Astrocyte (in vitro differentiated cells and primary cell): ENCODE measurements at regions not wholly inside any gene's neighbourhood (a gene's known extent, or its start where the extent isn't known, plus 50 kb on each side); places are given as distances from the start of the nearest gene placed in this dataset.

Experiments
- DNase-seq: peaks from one replicate; pipeline ENCODE4 v3.0.0-alpha.2; 2010; ENCODE audit warnings: low read depth
- FAIRE-seq: peaks from 2 replicates; lab custom pipeline; 2011; peaks lifted over from hg19 to GRCh38; lab: Jason Lieb, UNC
- H2AFZ ChIP-seq: 2 replicates; pipeline ENCODE4 v1.6.0; 2012; ENCODE audit warnings: low read depth, low read length, inconsistent platforms
- H3K27ac ChIP-seq: 2 replicates; pipeline ENCODE4 v1.5.1; 2011; ENCODE audit warnings: low read depth, low read length, inconsistent platforms
- H3K27me3 ChIP-seq: 2 replicates; pipeline ENCODE4 v1.6.0; 2011; ENCODE audit warnings: low read length, inconsistent platforms; ENCODE audit not compliant: insufficient read depth
- H3K36me3 ChIP-seq: 2 replicates; pipeline ENCODE4 v1.5.1; 2011; ENCODE audit warnings: low read length, inconsistent platforms; ENCODE audit not compliant: insufficient read depth
- H3K4me1 ChIP-seq: 2 replicates; pipeline ENCODE4 v1.5.1; 2011; ENCODE audit warnings: low read length, inconsistent platforms; ENCODE audit not compliant: insufficient read depth
- H3K4me2 ChIP-seq: 2 replicates; pipeline ENCODE4 v1.6.0; 2012; ENCODE audit warnings: low read length, inconsistent platforms
- H3K4me3 ChIP-seq: 2 replicates; pipeline ENCODE4 v1.5.1; 2011; ENCODE audit warnings: low read depth, mild to moderate bottlenecking, low read length, inconsistent platforms; ENCODE audit not compliant: insufficient read depth
- H3K79me2 ChIP-seq: 2 replicates; pipeline ENCODE4 v1.6.0; 2012; ENCODE audit warnings: mild to moderate bottlenecking, low read length, inconsistent platforms; ENCODE audit not compliant: insufficient read depth
- H3K9ac ChIP-seq: 2 replicates; pipeline ENCODE4 v1.6.0; 2012; ENCODE audit warnings: mild to moderate bottlenecking, low read length, inconsistent platforms
- H3K9me3 ChIP-seq: 2 replicates; pipeline ENCODE4 v1.5.1; 2012; ENCODE audit warnings: low read depth, mild to moderate bottlenecking, low read length, inconsistent platforms; ENCODE audit not compliant: insufficient read depth
- H4K20me1 ChIP-seq: 2 replicates; pipeline ENCODE4 v1.6.0; 2012; ENCODE audit warnings: low read length, inconsistent platforms; ENCODE audit not compliant: insufficient read depth
- H3K27ac Mint-ChIP-seq: one replicate; pipeline ENCODE4 v1.8.0; 2021; ENCODE audit warnings: mild to moderate bottlenecking, mixed read lengths; ENCODE audit not compliant: unreplicated experiment
- H3K27me3 Mint-ChIP-seq: one replicate; pipeline ENCODE4 v1.8.0; 2021; ENCODE audit warnings: low read depth, mixed read lengths; ENCODE audit not compliant: unreplicated experiment
- H3K36me3 Mint-ChIP-seq: one replicate; pipeline ENCODE4 v1.8.0; 2021; ENCODE audit warnings: low read depth, mixed read lengths; ENCODE audit not compliant: unreplicated experiment
- H3K4me1 Mint-ChIP-seq: one replicate; pipeline ENCODE4 v1.8.0; 2021; ENCODE audit warnings: low read depth, mixed read lengths; ENCODE audit not compliant: unreplicated experiment
- H3K4me3 Mint-ChIP-seq: one replicate; pipeline ENCODE4 v1.8.0; 2021; ENCODE audit warnings: mild to moderate bottlenecking, moderate library complexity, mixed read lengths; ENCODE audit not compliant: unreplicated experiment
- H3K9me3 Mint-ChIP-seq: one replicate; pipeline ENCODE4 v1.8.0; 2021; ENCODE audit warnings: mild to moderate bottlenecking, mixed read lengths; ENCODE audit not compliant: unreplicated experiment
- CTCF ChIP-seq: IDR thresholded peaks from 2 replicates; pipeline ENCODE4 v1.5.1; 2011; ENCODE audit warnings: low read depth, mild to moderate bottlenecking, inconsistent platforms, low read length, moderate library complexity; ENCODE audit not compliant: insufficient read depth
- EZH2 ChIP-seq: IDR thresholded peaks from 2 replicates; pipeline ENCODE4 v1.6.1; 2012; ENCODE audit warnings: mild to moderate bottlenecking, low read length, inconsistent platforms; ENCODE audit not compliant: insufficient read depth

GRCh38 chr12:94805749-94806529, 155.6 kb upstream of the TMCC3 start:
- Mint-ChIP-seq H3K4me1 (peaks cover 12% of the 10 kb centered on the region), H3K9me3 (peaks cover 2% of the 10 kb centered on the region), H3K27ac (peak overlapping the region; percentile 91), H3K36me3 (no peaks in the 10 kb centered on the region), H3K27me3 (no peaks in the 10 kb centered on the region), H3K4me3 (peak overlapping the region; percentile 21)
- Histone ChIP-seq H3K4me2 (no peak overlapping the region), H3K9me3 (no peaks in the 10 kb centered on the region), H4K20me1 (no peaks in the 10 kb centered on the region), H3K9ac (no peak overlapping the region), H3K27ac (no peak overlapping the region), H3K79me2 (no peaks in the 10 kb centered on the region), H3K4me1 (no peaks in the 10 kb centered on the region), H3K27me3 (peaks cover 2% of the 10 kb centered on the region), H3K4me3 (no peak overlapping the region), H3K36me3 (no peaks in the 10 kb centered on the region), H2AFZ (no peak overlapping the region)
- TF ChIP-seq CTCF = no peak
- TF ChIP-seq EZH2 = no peak
- no peak for FAIRE-seq
- DNase-seq = peak; percentile 60

DNA sequence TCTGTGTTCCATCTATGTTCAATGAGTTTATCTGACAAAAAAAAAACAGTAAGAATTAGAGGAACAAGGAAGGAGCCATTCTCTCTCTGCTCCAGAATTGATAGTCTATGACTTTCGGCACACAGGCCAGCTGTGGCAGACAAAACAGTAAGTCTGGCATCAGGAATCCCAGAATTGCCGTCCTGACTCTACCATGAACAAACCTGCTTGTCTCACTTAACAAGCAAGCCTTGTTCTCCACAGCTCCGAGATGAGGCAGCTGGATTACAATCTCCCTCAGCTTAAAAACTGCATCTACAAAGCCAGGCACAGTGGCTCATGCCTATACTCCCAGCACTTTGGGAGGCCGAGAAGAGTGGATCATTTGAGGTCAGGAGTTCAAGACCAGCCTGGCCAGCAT, 153.6 kb upstream of the TMCC3 start:
- no peaks in the 10 kb centered on the region for H3K36me3 Mint-ChIP-seq
- H3K4me3 Mint-ChIP-seq = no peak overlapping the region
- FAIRE-seq = no peak
- H3K27ac Mint-ChIP-seq = no peak overlapping the region
- Histone ChIP-seq H4K20me1 (no peaks in the 10 kb centered on the region), H3K9ac (no peak overlapping the region), H3K79me2 (no peaks in the 10 kb centered on the region), H2AFZ (no peak overlapping the region), H3K4me3 (no peak overlapping the region), H3K9me3 (no peaks in the 10 kb centered on the region), H3K4me2 (no peak overlapping the region), H3K36me3 (no peaks in the 10 kb centered on the region), H3K27ac (no peak overlapping the region), H3K4me1 (no peaks in the 10 kb centered on the region), H3K27me3 (peaks cover 6% of the 10 kb centered on the region)
- DNase-seq = no peak
- H3K27me3 Mint-ChIP-seq = no peaks in the 10 kb centered on the region
- TF ChIP-seq EZH2 = no peak
- TF ChIP-seq CTCF = no peak
- H3K4me1 Mint-ChIP-seq = peaks cover 15% of the 10 kb centered on the region
- no peaks in the 10 kb centered on the region for H3K9me3 Mint-ChIP-seq

DNA sequence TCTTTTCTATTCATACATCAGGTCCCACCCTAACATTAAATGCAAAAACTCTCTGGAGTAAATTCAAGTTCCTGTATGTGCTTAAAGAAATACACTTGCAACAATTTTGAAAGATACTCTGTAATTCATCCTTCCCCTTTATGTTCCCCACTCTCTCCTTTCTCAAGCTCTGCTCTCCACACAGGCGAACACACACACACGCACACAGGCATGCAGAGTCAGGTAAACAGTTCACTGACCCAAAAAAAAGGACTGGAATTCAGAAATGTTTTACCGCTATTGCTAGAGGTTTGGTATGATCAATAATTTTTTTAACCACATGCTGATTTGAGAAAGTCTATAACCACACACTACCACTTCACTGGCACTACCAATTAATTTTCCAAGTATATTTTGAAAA, 152.4 kb upstream of the TMCC3 start:
- no peaks in the 10 kb centered on the region for H3K36me3 ChIP-seq
- H3K27me3 ChIP-seq = peaks cover 6% of the 10 kb centered on the region
- H3K27me3 Mint-ChIP-seq = no peaks in the 10 kb centered on the region
- H3K4me2 ChIP-seq = no peak overlapping the region
- H3K4me1 Mint-ChIP-seq = peaks cover 15% of the 10 kb centered on the region
- no peak overlapping the region for H3K4me3 ChIP-seq
- H3K79me2 ChIP-seq = no peaks in the 10 kb centered on the region
- no peaks in the 10 kb centered on the region for H3K36me3 Mint-ChIP-seq
- H3K9me3 Mint-ChIP-seq = no peaks in the 10 kb centered on the region
- DNase-seq (no peak), FAIRE-seq (no peak)
- H3K27ac ChIP-seq = no peak overlapping the region
- H4K20me1 ChIP-seq = no peaks in the 10 kb centered on the region
- H3K27ac Mint-ChIP-seq = no peak overlapping the region
- no peaks in the 10 kb centered on the region for H3K4me1 ChIP-seq
- no peaks in the 10 kb centered on the region for H3K9me3 ChIP-seq
- no peak overlapping the region for H3K9ac ChIP-seq
- H2AFZ ChIP-seq = no peak overlapping the region
- no peak for TF ChIP-seq CTCF
- no peak for TF ChIP-seq EZH2
- no peak overlapping the region for H3K4me3 Mint-ChIP-seq
